HepG2 (cell line): ENCODE measurements at regions not wholly inside any gene's neighbourhood (a gene's known extent, or its start where the extent isn't known, plus 50 kb on each side); places are given as distances from the start of the nearest gene placed in this dataset.

ENCODE experiments used
- CTCF ChIP-seq: sonication (generic); formaldehyde crosslinking; IDR thresholded peaks from 2 replicates; pipeline ENCODE4 v1.5.0; 2020; ENCODE audit warnings: mild to moderate bottlenecking, missing genetic modification reagents, moderate library complexity
- JUND ChIP-seq: sonication (generic); formaldehyde crosslinking; IDR thresholded peaks from 2 replicates; pipeline ENCODE4 v1.8.0; 2022; ENCODE audit warnings: mild to moderate bottlenecking, missing genetic modification reagents
- PAX8 ChIP-seq: sonication (generic); formaldehyde crosslinking; IDR thresholded peaks from 2 replicates; pipeline ENCODE4 v1.8.0; 2022; ENCODE audit warnings: mild to moderate bottlenecking, missing genetic modification reagents, borderline replicate concordance
- PHF20 ChIP-seq: sonication (generic); formaldehyde crosslinking; IDR thresholded peaks from 2 replicates; pipeline ENCODE4 v1.5.0; 2020; ENCODE audit warnings: mild to moderate bottlenecking, missing genetic modification reagents
- POLR2A ChIP-seq, 2 experiments: IDR thresholded peaks; 2 replicates each; pipeline ENCODE4 v1.6.1; 2011; ENCODE audit warnings: low read depth in 2 of 2, low read length in 2 of 2, mild to moderate bottlenecking in 1 of 2, moderate library complexity in 1 of 2; ENCODE audit not compliant: insufficient read depth in 1 of 2
- RERE ChIP-seq: IDR thresholded peaks from 2 replicates; pipeline ENCODE4 v1.6.1; 2016; ENCODE audit warnings: low read depth, missing genetic modification reagents, missing compliant biosample characterization
- ZBTB43 ChIP-seq: sonication (generic); formaldehyde crosslinking; conservative IDR thresholded peaks from 2 replicates; pipeline ENCODE4 v1.4.0; 2020; ENCODE audit warnings: missing genetic modification reagents
- ZNF468 ChIP-seq: sonication (generic); formaldehyde crosslinking; IDR thresholded peaks from 2 replicates; pipeline ENCODE4 v1.8.0; 2022; ENCODE audit warnings: mild to moderate bottlenecking, moderate library complexity, missing genetic modification reagents
- ZSCAN22 ChIP-seq: sonication (generic); formaldehyde crosslinking; IDR thresholded peaks from 2 replicates; pipeline ENCODE4 v1.4.0; 2020; ENCODE audit warnings: mild to moderate bottlenecking, missing genetic modification reagents

GRCh38 chr6:12661432-12662089 is 55.0 kb upstream of the PHACTR1 start:
- TF ChIP-seq RERE (CRISPR knock-in tag), result no peak
- TF ChIP-seq PHF20 (CRISPR knock-in tag), result no peak
- TF ChIP-seq POLR2A (IDR thresholded peaks at IDR 0.05; ENCODE audit: insufficient read depth in 1 of 2, low read depth in 2 of 2, low read length in 2 of 2), result no peak
- no peak for TF ChIP-seq ZNF468 (CRISPR knock-in tag)
- no peak for TF ChIP-seq ZBTB43
- TF ChIP-seq JUND (CRISPR knock-in tag), result no peak
- no peak for TF ChIP-seq ZSCAN22 (CRISPR knock-in tag)
- TF ChIP-seq PAX8 (CRISPR knock-in tag), result no peak
- no peak for TF ChIP-seq CTCF (CRISPR knock-in tag)
